CD14-positive monocyte (primary cell): ENCODE measurements at regions not wholly inside any gene's neighbourhood (a gene's known extent, or its start where the extent isn't known, plus 50 kb on each side); places are given as distances from the start of the nearest gene placed in this dataset.

Source experiments
- DNase-seq, 3 donors: peaks; one replicate each; pipeline ENCODE4 v3.0.0-alpha.2; 2011 to 2022
- H2AFZ ChIP-seq: 2 replicates; pipeline ENCODE4 v1.6.0; 2012; ENCODE audit warnings: mild to moderate bottlenecking, low read depth, low read length, inconsistent platforms; ENCODE audit not compliant: insufficient read depth, poor library complexity, severe bottlenecking
- H3K27ac ChIP-seq, 2 donors: 1 replicate in 1 of 2; 2 replicates in 1 of 2; pipeline ENCODE4 v1.5.1; 2012 to 2013; ENCODE audit warnings: low read length in 2 of 2, control low read depth in 1 of 2, inconsistent platforms in 1 of 2, low read depth in 1 of 2, mild to moderate bottlenecking in 1 of 2
- H3K27me3 ChIP-seq, 2 donors: one replicate each; pipeline versions ENCODE4 v1.6.0 to v1.6.1; 2011 to 2013; ENCODE audit warnings: low read length in 2 of 2; ENCODE audit not compliant: control insufficient read depth in 2 of 2, insufficient read depth in 2 of 2
- H3K36me3 ChIP-seq, 2 donors: replicated peaks in 1 of 2; 1 replicate in 1 of 2; 2 replicates in 1 of 2; pipeline versions ENCODE4 v1.5.1 to v1.6.1; 2012 to 2013; ENCODE audit warnings: low read length in 2 of 2, control low read depth in 1 of 2, inconsistent platforms in 1 of 2, mild to moderate bottlenecking in 1 of 2; ENCODE audit not compliant: insufficient read depth in 2 of 2, control insufficient read depth in 1 of 2
- H3K4me1 ChIP-seq, 2 donors: 1 replicate in 1 of 2; 2 replicates in 1 of 2; pipeline versions ENCODE4 v1.5.1 to v1.6.1; 2012 to 2013; ENCODE audit warnings: low read length in 2 of 2, control low read depth in 1 of 2, inconsistent platforms in 1 of 2, mild to moderate bottlenecking in 1 of 2, moderate library complexity in 1 of 2; ENCODE audit not compliant: insufficient read depth in 2 of 2, control insufficient read depth in 1 of 2
- H3K4me2 ChIP-seq: replicated peaks from 2 replicates; pipeline ENCODE3; 2012; ENCODE audit warnings: low read length, moderate library complexity, mild to moderate bottlenecking; ENCODE audit not compliant: poor library complexity, severe bottlenecking; ENCODE audit errors: extremely low read depth
- H3K4me3 ChIP-seq, 3 experiments: fragments of 200-600 bp in 1 of 3; sonication (generic) in 1 of 3; replicated peaks in 1 of 3; 1 replicate in 2 of 3; 2 replicates in 1 of 3; pipeline ENCODE4 v1.5.1; 2011 to 2013; ENCODE audit warnings: low read length in 3 of 3, mild to moderate bottlenecking in 3 of 3, control low read depth in 2 of 3, low read depth in 2 of 3, inconsistent platforms in 1 of 3, moderate library complexity in 1 of 3
- H3K79me2 ChIP-seq: 2 replicates; pipeline ENCODE4 v1.6.0; 2012; ENCODE audit warnings: mild to moderate bottlenecking, control low read depth, inconsistent platforms, low read length, moderate library complexity; ENCODE audit not compliant: insufficient read depth
- H3K9ac ChIP-seq: 2 replicates; pipeline ENCODE4 v1.6.0; 2017; ENCODE audit warnings: low read length, mild to moderate bottlenecking; ENCODE audit not compliant: insufficient read depth, poor library complexity, severe bottlenecking
- H3K9me3 ChIP-seq, 2 donors: replicated peaks in 1 of 2; 1 replicate in 1 of 2; 2 replicates in 1 of 2; pipeline versions ENCODE4 v1.5.1 to v1.6.1; 2012 to 2013; ENCODE audit warnings: low read length in 2 of 2, control low read depth in 1 of 2; ENCODE audit not compliant: control insufficient read depth in 1 of 2, insufficient read depth in 1 of 2
- H4K20me1 ChIP-seq: 2 replicates; pipeline ENCODE4 v1.6.0; 2012; ENCODE audit warnings: mild to moderate bottlenecking, low read length, control low read depth, moderate library complexity; ENCODE audit not compliant: insufficient read depth
- H3K27ac Mint-ChIP-seq, 7 donors: one replicate each; pipeline ENCODE4 v1.8.0; 2020; ENCODE audit warnings: mild to moderate bottlenecking in 7 of 7, mixed read lengths in 7 of 7, moderate library complexity in 6 of 7, inconsistent platforms in 2 of 7
- H3K27me3 Mint-ChIP-seq, 3 donors: one replicate each; pipeline ENCODE4 v1.8.0; 2021 to 2022; ENCODE audit warnings: low read depth in 3 of 3, mild to moderate bottlenecking in 3 of 3, mixed read lengths in 3 of 3, moderate library complexity in 3 of 3, inconsistent platforms in 1 of 3
- H3K36me3 Mint-ChIP-seq, 2 donors: one replicate each; pipeline ENCODE4 v1.8.0; 2020; ENCODE audit warnings: mixed read lengths in 2 of 2, inconsistent platforms in 1 of 2, mild to moderate bottlenecking in 1 of 2
- H3K4me1 Mint-ChIP-seq: one replicate; pipeline ENCODE4 v1.8.0; 2020; ENCODE audit warnings: mild to moderate bottlenecking, mixed read lengths
- H3K4me3 Mint-ChIP-seq, 2 donors: one replicate each; pipeline ENCODE4 v1.8.0; 2020; ENCODE audit warnings: mild to moderate bottlenecking in 2 of 2, mixed read lengths in 2 of 2, moderate library complexity in 1 of 2
- H3K9me3 Mint-ChIP-seq, 7 donors: one replicate each; pipeline ENCODE4 v1.8.0; 2020 to 2022; ENCODE audit warnings: mixed read lengths in 7 of 7, mild to moderate bottlenecking in 6 of 7, moderate library complexity in 6 of 7, inconsistent platforms in 2 of 7
- WGBS: methylation state at CpG from one replicate; pipeline ENCODE4 v1.1.5; 2013; ENCODE audit warnings: missing lambda C conversion rate; ENCODE audit not compliant: insufficient coverage; 5-methylcytosine and 5-hydroxymethylcytosine counted together
- intact Hi-C, 2 donors: fragments of 100-400 bp; cut with micrococcal nuclease; formaldehyde crosslinking; loops; one replicate each; pipeline versions ENCODE4 v1.15.0 to v1.15.1; 2023
- TF ChIP-seq, protein P1 (sequence below): fragments of 200-600 bp; IDR thresholded peaks from one replicate; pipeline ENCODE4 v1.8.0; 2022; ENCODE audit warnings: antibody characterized with exemption, mild to moderate bottlenecking

DNA sequence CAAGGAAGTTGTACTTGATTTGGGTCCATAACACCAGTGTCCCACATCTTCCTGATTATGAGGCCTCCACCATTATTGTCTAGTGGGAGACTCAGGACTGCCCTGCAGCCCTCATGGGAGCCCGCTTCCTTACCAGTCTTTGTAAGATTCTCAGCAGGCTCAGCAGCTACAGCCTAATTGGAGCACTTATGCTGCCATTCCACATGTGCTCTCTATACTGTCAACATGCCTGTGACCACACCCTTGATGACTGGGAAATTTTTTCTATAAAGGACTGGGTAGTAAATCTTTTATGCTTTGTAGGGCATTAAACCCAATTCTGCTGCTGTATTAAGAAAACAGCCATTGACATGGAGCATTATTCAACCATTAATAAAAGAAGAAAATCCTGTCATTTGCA, 145.5 kb upstream of the IGF1 start:
- Mint-ChIP-seq H3K27me3 (no peaks in the 10 kb centered on the region), H3K4me3 (no peak overlapping the region), H3K27ac (no peak overlapping the region), H3K9me3 (peaks cover 4 to 17% (median 12%) of the 10 kb centered on the region in 7 donors), H3K36me3 (no peaks in the 10 kb centered on the region), H3K4me1 (no peaks in the 10 kb centered on the region)
- Histone ChIP-seq H2AFZ (no peak overlapping the region), H3K36me3 (no peaks in the 10 kb centered on the region), H3K9ac (no peak overlapping the region), H3K4me1 (no peaks in the 10 kb centered on the region), H3K27ac (no peak overlapping the region), H3K27me3 (no peaks in the 10 kb centered on the region), H4K20me1 (no peaks in the 10 kb centered on the region), H3K4me2 (no peak overlapping the region), H3K9me3 (peaks cover 6 to 22% of the 10 kb centered on the region in 2 donors), H3K79me2 (no peaks in the 10 kb centered on the region), H3K4me3 (no peak overlapping the region)
- DNase-seq, result no peak
- TF ChIP-seq, protein P1, sequence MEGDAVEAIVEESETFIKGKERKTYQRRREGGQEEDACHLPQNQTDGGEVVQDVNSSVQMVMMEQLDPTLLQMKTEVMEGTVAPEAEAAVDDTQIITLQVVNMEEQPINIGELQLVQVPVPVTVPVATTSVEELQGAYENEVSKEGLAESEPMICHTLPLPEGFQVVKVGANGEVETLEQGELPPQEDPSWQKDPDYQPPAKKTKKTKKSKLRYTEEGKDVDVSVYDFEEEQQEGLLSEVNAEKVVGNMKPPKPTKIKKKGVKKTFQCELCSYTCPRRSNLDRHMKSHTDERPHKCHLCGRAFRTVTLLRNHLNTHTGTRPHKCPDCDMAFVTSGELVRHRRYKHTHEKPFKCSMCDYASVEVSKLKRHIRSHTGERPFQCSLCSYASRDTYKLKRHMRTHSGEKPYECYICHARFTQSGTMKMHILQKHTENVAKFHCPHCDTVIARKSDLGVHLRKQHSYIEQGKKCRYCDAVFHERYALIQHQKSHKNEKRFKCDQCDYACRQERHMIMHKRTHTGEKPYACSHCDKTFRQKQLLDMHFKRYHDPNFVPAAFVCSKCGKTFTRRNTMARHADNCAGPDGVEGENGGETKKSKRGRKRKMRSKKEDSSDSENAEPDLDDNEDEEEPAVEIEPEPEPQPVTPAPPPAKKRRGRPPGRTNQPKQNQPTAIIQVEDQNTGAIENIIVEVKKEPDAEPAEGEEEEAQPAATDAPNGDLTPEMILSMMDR, result no peak
- intact Hi-C loops, result no loop called here
- WGBS, result 83% methylated on average over 1 of the region's 1 CpG

DNA sequence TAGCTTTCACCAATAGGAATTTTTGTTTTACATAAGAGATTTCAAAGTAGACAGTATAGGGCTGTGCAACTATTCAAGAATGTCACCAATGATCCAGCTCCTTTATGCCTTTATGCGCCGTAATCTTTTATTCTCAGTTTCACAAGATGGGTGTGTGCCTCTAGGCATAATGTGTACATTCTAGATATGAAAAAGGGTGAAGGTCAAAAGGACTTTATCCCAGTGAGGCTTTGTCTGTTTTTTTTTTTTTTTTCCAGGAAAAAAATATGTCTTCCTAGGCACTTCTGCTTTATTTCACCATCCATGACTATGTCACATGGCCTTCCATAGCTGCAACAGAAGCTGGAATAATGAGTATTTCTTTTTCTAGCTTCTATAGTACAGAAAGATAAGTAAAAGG, 142.3 kb upstream of the IGF1 start:
- peaks cover 0 to 14% (median 8%) of the 10 kb centered on the region in 7 donors for H3K9me3 Mint-ChIP-seq
- no peak overlapping the region for H2AFZ ChIP-seq

More for the DNA sequence above, 142.3 kb upstream of the IGF1 start:
- no peaks in the 10 kb centered on the region for H3K27me3 ChIP-seq
- H3K27ac ChIP-seq, result no peak overlapping the region
- TF ChIP-seq, protein P1, result no peak
- H3K9ac ChIP-seq, result no peak overlapping the region
- no peak overlapping the region for H3K4me3 ChIP-seq
- Mint-ChIP-seq H3K4me1 (no peaks in the 10 kb centered on the region), H3K27ac (no peak overlapping the region), H3K4me3 (no peak overlapping the region), H3K36me3 (no peaks in the 10 kb centered on the region), H3K27me3 (no peaks in the 10 kb centered on the region)
- WGBS, result no CpG with 5 or more reads among the region's 2 CpGs
- no peaks in the 10 kb centered on the region for H4K20me1 ChIP-seq
- H3K9me3 ChIP-seq, result peaks cover 3 to 15% of the 10 kb centered on the region in 2 donors
- H3K4me1 ChIP-seq, result no peaks in the 10 kb centered on the region
- no peak for DNase-seq
- H3K36me3 ChIP-seq, result no peaks in the 10 kb centered on the region
- H3K79me2 ChIP-seq, result no peaks in the 10 kb centered on the region
- no peak overlapping the region for H3K4me2 ChIP-seq
- intact Hi-C loops, result no loop called here
